GM21576 (cell line): ENCODE measurements at regions not wholly inside any gene's neighbourhood (a gene's known extent, or its start where the extent isn't known, plus 50 kb on each side); places are given as distances from the start of the nearest gene placed in this dataset.

Experiments
- ATAC-seq: cut with Tn5 transposase; IDR thresholded peaks from one replicate; pipeline ENCODE4 v1.9.1; 2021; ENCODE audit warnings: mild to moderate bottlenecking, moderate library complexity; ENCODE audit not compliant: unreplicated experiment

DNA sequence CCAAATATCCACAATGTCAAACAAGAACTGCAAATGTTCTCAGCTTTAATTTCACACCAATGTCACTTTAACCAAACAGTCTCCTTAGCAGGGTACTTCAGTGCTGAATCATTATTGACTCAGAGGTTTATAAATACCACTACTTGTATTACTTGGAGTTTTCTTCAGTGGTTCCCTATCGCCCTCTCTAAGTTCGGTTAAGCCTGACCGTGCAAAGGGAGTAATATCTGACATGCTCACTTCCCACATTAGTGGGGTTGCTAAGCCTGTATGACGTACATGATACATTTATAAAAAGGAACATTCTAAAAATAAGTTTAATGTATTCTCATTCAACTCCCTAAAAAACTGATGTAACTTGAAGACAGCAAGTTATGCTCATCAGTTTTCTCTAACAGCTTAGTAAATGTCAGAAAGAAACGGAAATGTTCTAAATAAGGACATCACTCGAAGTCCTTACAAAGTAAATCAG, 93.1 kb upstream of the ZC3H12C start:
- peak; percentile 92 for ATAC-seq

DNA sequence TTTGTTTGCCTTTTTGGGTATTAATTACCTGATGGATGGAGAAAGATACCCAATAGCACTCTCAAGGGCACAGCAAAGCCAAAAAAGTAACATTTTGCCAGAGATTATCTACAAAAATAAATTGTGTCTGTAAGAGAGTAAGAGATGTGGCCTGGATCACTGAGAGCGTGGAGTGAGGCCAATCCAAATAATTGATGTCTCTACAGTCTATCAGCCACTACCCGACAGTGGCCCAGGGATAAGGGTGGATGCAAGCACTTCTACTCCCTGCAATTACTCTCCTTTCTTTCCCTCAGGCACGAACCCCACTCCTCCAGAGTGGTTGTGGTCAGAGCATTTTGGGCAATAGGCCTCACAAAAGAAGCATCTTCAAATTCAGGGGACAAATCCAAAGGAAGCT, 92.3 kb upstream of the ZC3H12C start:
- ATAC-seq = no peak

DNA sequence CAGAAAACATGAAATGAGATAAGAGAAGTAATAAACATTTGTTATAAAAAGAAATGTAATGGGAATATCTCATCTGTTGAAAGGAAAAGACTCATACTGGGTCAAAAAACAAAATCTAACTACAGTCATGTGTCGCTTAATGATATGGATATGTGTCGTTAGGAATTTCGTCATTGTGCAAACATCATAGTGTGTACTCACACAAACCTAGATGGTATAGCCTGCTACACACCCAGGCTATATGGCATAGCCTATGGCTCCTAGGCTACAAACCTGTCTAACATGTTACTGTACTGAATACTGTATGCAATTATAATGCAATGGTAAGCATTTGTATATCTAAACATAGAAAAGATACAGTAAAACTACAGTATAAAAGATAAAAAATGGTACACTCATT, 89.8 kb upstream of the ZC3H12C start:
- ATAC-seq = no peak

DNA sequence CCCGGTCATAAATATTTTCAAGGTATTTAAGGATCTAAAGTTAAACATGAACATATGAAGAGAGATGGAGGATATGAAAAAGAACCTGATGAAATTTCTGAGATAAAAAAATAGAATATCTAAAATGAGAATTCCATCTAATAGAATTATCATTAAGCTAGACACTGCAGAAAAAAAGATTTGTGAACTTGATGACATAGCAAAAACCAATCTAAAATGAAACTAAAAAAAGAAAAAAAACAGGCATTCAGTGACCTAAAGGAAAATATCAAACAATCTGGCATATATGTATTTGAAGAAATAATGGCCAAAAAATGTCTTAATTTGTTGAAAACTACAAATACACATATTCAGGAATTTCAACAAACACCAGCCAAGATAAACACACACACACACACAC, 81.6 kb upstream of the ZC3H12C start:
- no peak for ATAC-seq

- ATAC-seq = no peak
These were observed 77.5 kb upstream of the ZC3H12C start for GRCh38 chr11:110015695-110016094.

DNA sequence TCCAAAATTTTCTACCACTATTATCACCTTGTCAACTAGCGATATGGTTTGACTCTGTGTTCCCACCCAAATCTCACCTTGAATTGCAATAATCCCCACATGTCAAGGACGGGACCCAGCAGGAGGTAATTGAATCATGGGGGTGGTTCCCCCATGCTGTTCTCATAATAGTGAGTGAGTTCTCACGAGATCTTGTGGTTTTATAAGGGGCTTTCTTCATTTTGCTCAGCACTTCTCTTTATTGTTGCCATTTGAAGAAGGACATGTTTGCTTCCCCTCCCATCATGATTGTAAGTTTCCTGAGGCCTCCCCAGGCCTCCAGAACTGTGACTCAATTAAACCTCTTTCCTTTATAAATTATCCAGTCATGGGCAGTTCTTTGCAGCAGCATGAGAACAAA, 73.5 kb upstream of the ZC3H12C start:
- ATAC-seq = no peak

DNA sequence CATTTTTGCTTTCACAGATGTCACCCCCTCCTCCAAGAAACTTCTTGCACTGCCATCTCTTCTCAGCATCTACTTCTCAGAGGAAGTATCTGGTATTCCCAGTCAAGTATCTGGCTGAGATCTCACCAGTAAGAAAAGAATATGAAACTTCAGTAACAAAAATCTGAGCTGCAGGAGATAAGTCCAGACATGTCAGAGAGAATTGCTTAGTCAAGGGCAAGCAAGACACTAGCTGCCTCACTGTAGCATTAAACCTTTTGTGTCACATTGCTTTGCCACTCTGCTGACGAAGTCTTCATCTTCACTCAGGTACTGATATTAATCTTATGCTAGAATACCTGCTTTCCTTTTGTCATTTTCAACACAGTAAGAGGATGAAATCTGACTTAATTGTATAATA, 70.6 kb upstream of the ZC3H12C start:
- no peak for ATAC-seq

DNA sequence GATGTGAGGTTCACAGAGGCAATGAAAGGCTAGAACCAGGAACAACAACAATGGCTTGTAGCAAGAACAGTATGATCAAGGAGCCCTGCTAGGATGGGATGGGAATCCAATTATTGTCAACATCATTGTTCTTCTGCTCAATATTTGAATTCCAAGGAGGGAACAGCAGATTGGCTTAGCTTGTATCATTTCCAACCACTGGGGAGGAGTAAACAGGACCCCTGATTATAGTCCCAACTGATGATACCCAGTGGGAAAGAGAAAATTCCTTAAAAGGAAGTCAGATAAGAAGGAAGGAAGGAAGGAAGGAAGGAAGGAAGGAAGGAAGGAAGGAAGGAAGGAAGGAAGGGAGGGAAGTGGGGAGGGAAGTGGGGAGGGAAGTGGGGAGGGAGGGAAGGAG, 69.5 kb upstream of the ZC3H12C start:
- ATAC-seq = no peak

DNA sequence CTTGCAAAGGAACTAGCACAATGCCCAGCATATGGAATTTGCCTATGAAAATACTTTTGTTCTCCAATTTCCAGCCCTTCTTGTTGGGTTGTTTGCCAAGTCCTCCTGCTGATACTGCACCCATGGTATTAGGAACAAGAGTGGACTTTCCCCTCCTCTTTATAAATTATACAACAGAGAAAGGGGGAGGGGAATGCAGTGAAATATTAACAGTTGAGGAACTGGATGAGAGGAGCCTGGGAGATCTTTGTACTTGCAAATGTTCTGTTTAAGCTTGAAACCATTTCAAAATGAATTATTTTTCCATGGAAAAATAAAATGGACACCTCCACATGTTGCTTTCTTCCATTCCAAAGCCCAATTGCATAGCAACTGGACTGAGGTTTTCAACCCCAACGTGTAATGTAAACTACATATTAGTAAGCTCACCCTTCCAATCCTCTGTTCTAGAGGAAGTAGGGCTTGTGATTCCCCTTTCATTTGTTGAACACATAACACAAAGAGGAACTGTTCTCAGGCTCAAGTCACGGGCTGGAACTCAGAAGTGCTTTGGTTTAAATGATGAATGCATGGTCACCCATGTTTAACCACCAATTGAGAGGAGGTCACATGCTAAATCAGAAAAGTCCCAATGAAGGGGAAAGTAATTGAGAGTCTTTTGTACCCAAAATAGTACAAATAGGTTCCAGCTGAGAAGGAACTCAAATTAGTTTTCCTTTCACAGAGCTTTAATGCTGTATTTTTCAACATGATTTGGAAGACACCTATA, 66.2 kb upstream of the ZC3H12C start:
- ATAC-seq = peak; percentile 91

DNA sequence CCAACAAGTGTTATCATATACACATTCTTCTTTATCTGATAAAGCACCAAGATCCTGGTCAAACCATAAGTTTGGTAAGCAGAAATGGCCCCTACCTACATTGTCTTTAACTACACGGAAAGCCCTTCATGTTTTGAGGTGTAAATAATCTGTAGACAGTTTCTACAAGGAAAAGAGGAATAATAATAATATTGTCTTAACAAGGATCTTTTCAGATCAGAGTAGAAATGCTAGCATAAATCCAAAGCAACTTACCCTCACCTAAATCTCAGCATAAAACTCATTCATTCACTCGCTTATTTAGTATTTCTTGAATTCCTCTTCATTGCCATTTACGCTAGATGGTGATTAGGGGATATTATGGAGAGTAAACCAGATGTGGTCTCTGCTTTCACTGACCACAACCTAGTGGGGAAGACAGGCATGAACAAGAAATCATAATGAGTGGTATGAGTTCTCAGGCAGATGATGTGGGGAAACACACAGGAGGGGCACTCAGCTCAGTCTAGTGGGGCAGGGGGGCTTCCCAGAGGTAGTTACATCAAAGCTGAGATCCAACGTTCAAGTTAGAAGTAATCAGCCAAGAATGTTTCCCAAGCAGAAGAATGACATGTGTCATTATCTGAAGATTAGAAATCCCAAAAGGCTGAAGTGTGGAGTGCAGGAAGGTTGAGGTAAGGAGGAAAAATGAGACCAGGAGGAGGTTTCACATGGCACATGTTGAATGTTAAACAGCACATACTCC, 65.4 kb upstream of the ZC3H12C start:
- ATAC-seq = peak; percentile 39

GRCh38 chr11:110028921-110029320, 64.3 kb upstream of the ZC3H12C start:
- ATAC-seq = no peak

GRCh38 chr11:110029714-110030113, 63.5 kb upstream of the ZC3H12C start:
- no peak for ATAC-seq

DNA sequence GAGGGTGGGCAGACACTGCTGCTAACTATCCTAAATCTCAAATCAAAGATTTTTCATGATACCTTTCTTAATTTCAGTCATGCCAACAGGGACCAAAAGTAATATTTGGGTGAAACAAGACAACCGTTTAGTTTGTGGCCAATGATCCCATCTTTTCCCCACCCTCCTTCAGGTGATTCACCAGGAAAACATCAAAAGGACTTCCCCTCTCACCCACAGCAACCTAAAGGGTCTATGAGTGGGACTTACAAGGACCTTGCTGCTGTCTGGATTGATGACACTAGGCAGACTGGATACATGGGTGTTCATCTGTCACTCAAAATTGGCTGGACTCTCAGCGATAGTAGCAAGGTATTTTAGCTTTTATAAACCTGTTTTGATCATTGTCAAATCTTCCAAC, 62.0 kb upstream of the ZC3H12C start:
- no peak for ATAC-seq

DNA sequence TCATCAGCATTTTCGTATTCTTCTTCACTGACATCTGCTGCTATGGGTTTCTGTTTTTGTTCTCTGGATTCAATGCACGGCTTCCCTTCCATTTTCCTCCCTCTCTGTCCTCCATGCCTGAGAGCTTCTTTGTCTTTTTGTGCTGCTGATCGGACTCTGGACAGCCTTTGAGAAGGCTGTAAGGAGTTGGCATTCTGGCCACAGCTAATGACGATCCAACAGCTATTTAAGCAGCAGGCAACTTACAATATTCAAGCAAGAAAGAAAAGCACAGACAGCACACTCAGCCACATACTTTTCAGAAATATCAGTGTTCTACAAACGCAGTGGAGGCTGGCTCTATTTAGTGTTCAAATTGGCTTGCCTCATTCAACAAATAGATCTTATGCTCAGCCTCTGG, 60.9 kb upstream of the ZC3H12C start:
- ATAC-seq = no peak

DNA sequence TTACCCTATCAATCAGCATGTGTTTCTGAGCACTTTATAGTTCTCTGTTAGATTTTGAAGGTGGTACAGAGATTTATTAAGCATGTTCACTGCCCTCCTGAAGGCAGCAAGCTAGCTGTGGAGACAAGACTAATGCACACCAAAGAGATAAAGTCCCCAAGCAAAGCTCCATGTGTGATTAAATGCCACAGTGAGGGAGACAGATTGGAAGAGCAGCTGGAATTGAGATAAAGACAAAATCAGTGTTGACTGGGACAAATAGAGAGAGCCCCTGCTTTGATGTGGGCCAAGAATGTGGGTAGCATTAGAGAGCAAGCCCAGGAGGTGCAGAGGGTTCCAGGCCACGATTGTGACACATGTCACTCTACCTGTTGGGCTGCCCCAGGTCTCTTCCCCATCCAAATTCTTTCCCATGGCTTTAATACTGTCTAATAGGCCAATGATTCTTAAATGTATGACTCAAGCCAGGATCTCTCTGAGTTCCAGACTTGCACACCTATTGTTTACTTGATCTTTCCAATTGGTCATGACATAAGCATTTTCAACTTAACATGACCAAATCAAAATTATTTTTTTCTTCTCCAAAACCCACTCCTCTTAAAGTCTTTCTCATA, 60.1 kb upstream of the ZC3H12C start:
- ATAC-seq = no peak

DNA sequence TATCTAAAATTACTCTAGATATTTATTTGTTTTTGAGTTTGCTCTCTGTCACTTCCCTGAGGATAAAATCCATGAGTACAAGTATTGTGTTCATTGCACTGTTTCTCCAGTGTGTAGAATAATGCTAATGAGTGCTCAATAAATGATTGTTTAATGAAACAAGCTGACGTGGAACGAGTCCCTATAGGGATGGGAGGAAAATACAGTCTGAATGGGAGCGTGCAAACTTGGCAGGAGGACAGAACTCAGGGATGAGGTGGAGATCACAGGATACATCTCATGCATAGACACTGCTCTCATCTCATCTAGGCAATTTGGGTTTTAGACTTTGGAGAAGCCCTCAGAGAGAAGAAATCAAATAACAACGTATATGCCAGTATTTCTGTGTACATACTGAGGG, 58.4 kb upstream of the ZC3H12C start:
- ATAC-seq = no peak

DNA sequence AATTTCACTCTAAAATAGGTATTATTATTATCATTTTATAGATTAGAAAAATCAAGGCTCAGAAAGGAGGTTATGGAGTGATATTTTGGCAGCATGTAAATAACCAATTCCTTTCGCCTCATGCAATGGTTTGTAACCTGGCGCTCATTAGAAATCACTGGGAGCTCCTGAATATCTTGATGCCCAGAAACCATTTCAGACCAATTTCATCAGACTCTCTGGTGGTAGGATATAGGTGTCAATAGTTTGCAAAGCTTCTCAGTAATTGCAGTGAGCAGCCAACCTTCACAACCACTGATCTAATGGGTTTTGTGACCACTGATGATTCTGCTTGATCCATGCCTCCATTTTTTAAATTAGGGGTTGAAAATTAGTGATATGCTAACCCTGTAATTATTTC, 57.8 kb upstream of the ZC3H12C start:
- no peak for ATAC-seq

- ATAC-seq = no peak
These were observed 55.0 kb upstream of the ZC3H12C start for GRCh38 chr11:110038201-110038600.
